ENCODE measurements at regions not wholly inside any gene's neighbourhood (a gene's known extent, or its start where the extent isn't known, plus 50 kb on each side); places are given as distances from the start of the nearest gene placed in this dataset.

DNA sequence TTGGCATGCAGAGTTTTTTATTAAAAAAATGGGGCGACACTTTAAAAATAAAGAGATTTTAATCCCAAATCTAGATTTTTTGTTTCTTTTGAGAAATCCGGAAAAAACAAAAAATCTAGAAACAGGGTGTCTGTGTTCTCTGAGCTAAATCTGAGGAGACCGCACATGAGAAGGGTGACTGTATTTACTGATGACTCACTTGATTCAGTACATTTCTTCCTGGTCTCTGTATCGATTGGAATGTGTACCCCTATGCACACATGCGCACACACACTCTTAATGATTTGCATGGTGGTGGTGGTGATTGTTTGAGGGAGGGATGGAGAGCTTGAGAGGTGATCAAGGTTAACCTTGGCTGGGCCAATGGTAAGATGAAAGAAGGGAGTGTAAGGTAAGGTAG, 443.1 kb upstream of the THRB start:
- H3K27me3 ChIP-seq (replicated peaks in 1 of 4; ENCODE audit: control insufficient read depth in 3 of 4, extremely low read depth in 1 of 4, insufficient read depth in 3 of 4, low read length in 3 of 4): no peaks in the 10 kb centered on the region; a peak in 1 of 7 replicates
- no peak overlapping the region for H4K91ac ChIP-seq (replicated peaks; ENCODE audit: insufficient read length, low read length)
- H3K36me3 ChIP-seq (ENCODE audit: control insufficient read depth in 2 of 4, insufficient read depth in 4 of 4, low read length in 3 of 4): no peaks in the 10 kb centered on the region
- H3K4ac ChIP-seq (replicated peaks; ENCODE audit: insufficient read length, low read depth, low read length): no peak overlapping the region
- H2BK12ac ChIP-seq (ENCODE audit: low read depth, low read length): no peak overlapping the region
- no peaks in the 10 kb centered on the region for H3K23me2 ChIP-seq (ENCODE audit: low read depth, low read length)
- no peak overlapping the region for H3K18ac ChIP-seq (ENCODE audit: extremely low read depth, low read length)
- H3K14ac ChIP-seq (ENCODE audit: insufficient read length): no peak overlapping the region
- H2BK15ac ChIP-seq (ENCODE audit: low read length): no peak overlapping the region
- H3K9ac ChIP-seq (replicated peaks in 1 of 4; ENCODE audit: extremely low read depth in 1 of 4, low read depth in 3 of 4, low read length in 3 of 4): no peak overlapping the region
- 93% methylated on average over 5 of the region's 5 CpGs; no CpG with 5 or more reads in 1 of the 2 experiments for WGBS, 2 experiments (ENCODE audit: extremely low coverage in 1 of 2, insufficient coverage in 1 of 2, insufficient read length in 1 of 2, insufficient replicate concordance in 2 of 2, low coverage in 1 of 2, low lambda C conversion rate in 2 of 2, missing lambda C conversion rate in 1 of 2)
- no peak overlapping the region for H3K4me3 ChIP-seq (ENCODE audit: extremely low read depth in 1 of 4, insufficient read depth in 2 of 4, low read depth in 3 of 4, low read length in 4 of 4)
- H3K4me2 ChIP-seq (ENCODE audit: insufficient read depth in 1 of 2, low read depth in 2 of 2, low read length in 2 of 2): no peak overlapping the region
- no peak overlapping the region for H3K56ac ChIP-seq (replicated peaks; ENCODE audit: insufficient read length, low read depth, low read length)
- FAIRE-seq (no peak), DNase-seq (ENCODE audit: low read depth in 1 of 2, low spot score in 2 of 2) (no peak)
- H4K20me1 ChIP-seq (replicated peaks in 1 of 2; ENCODE audit: control insufficient read depth in 1 of 2, insufficient read depth in 2 of 2, low read length in 2 of 2): no peaks in the 10 kb centered on the region
- TF ChIP-seq SUZ12 (IDR thresholded peaks at IDR 0.05; ENCODE audit: low read length): no peak
- TF ChIP-seq HDAC2 (IDR thresholded peaks at IDR 0.05; ENCODE audit: borderline replicate concordance in 1 of 2, low read depth in 2 of 2, low read length in 2 of 2): no peak
- TF ChIP-seq CEBPB (IDR thresholded peaks at IDR 0.05; ENCODE audit: low read depth, low read length): no peak
- ChIA-PET CTCF (ENCODE audit: partially characterized antibody) (no interaction called here), POLR2A (ENCODE audit: partially characterized antibody) (no interaction called here)
- H2AFZ ChIP-seq (ENCODE audit: low read length): no peak overlapping the region
- no peak overlapping the region for H2BK20ac ChIP-seq (ENCODE audit: low read length)
- no peaks in the 10 kb centered on the region for H3K9me3 ChIP-seq (ENCODE audit: insufficient read depth in 2 of 2, low read depth in 1 of 2, low read length in 1 of 2)
- no peaks in the 10 kb centered on the region for H3K79me2 ChIP-seq (ENCODE audit: control insufficient read depth in 1 of 2, insufficient read depth in 2 of 2, low read length in 2 of 2)
- H3K27ac ChIP-seq (ENCODE audit: low read depth, low read length): no peak overlapping the region
- no peak overlapping the region for H4K5ac ChIP-seq (ENCODE audit: insufficient read length, low read depth, low read length)
- H2BK120ac ChIP-seq (replicated peaks; ENCODE audit: low read depth, low read length): no peak overlapping the region
- H4K8ac ChIP-seq (ENCODE audit: extremely low read depth, insufficient read depth, low read length): no peak overlapping the region
- no peak overlapping the region for H2BK5ac ChIP-seq (ENCODE audit: low read depth, low read length)
- no peaks in the 10 kb centered on the region for H3K79me1 ChIP-seq (ENCODE audit: low read depth, low read length)
- H2AK5ac ChIP-seq (ENCODE audit: low read depth, low read length): no peak overlapping the region
- no peak overlapping the region for H3K23ac ChIP-seq (ENCODE audit: insufficient read length)
- no peaks in the 10 kb centered on the region for H3K4me1 ChIP-seq (replicated peaks in 1 of 4; ENCODE audit: control insufficient read depth in 3 of 4, insufficient read depth in 4 of 4, low read length in 3 of 4)

Measured in H1 (cell line).